ENCODE measurements at regions not wholly inside any gene's neighbourhood (a gene's known extent, or its start where the extent isn't known, plus 50 kb on each side); places are given as distances from the start of the nearest gene placed in this dataset.
"Not testable (repeated sequence)": the region's sequence is repeated elsewhere in the genome, so short reads cannot be mapped to it uniquely, and the experiment has no call there.

- Histone ChIP-seq H3K4me3 (ENCODE audit: low read length) (no peak overlapping the region), H3K9me3 (ENCODE audit: low read length) (peaks cover 6% of the 10 kb centered on the region), H3K36me3 (ENCODE audit: insufficient read depth, low read length) (no peaks in the 10 kb centered on the region), H3K79me2 (replicated peaks; ENCODE audit: insufficient read depth, low read length) (no peaks in the 10 kb centered on the region), H3K9me2 (ENCODE audit: insufficient read depth, low read length) (no peaks in the 10 kb centered on the region), H3K27ac (ENCODE audit: low read length) (no peak overlapping the region), H3K27me3 (ENCODE audit: insufficient read depth, low read depth, low read length) (peaks cover 19% of the 10 kb centered on the region), H3K9ac (ENCODE audit: low read length) (no peak overlapping the region), H3K4me2 (ENCODE audit: low read length) (no peak overlapping the region), H4K20me1 (ENCODE audit: insufficient read depth) (no peaks in the 10 kb centered on the region), H3F3A (ENCODE audit: insufficient read depth, low read length, poor library complexity, severe bottlenecking) (peaks cover 11% of the 10 kb centered on the region), H2AFZ (ENCODE audit: low read depth, low read length) (no peak overlapping the region)
- TF ChIP-seq TAF1 (IDR thresholded peaks at IDR 0.05; ENCODE audit: low read depth) (no peak), SMC3 (conservative IDR thresholded peaks at IDR 0.05; ENCODE audit: poor library complexity) (no peak), EP300 (conservative IDR thresholded peaks at IDR 0.05; ENCODE audit: poor library complexity, severe bottlenecking) (no peak), CTCF (IDR thresholded peaks at IDR 0.05; ENCODE audit: poor library complexity, severe bottlenecking) (no peak), EZH2 (IDR thresholded peaks at IDR 0.05; ENCODE audit: borderline replicate concordance, insufficient read depth, low read length, poor library complexity, severe bottlenecking) (no peak), POLR2AphosphoS5 (IDR thresholded peaks at IDR 0.05) (no peak), REST (IDR thresholded peaks at IDR 0.05; ENCODE audit: borderline replicate concordance) (no peak), MXI1 (conservative IDR thresholded peaks at IDR 0.05; ENCODE audit: poor library complexity, severe bottlenecking) (no peak)
These were observed 377.4 kb downstream of the RRAGC start for GRCh38 chr1:38481871-38482826.

- not testable (repeated sequence) for H3K4me2 ChIP-seq (ENCODE audit: low read length); H3K9me2 ChIP-seq (ENCODE audit: insufficient read depth, low read length); H3K4me3 ChIP-seq (ENCODE audit: low read length); H3K27ac ChIP-seq (ENCODE audit: low read length); H4K20me1 ChIP-seq (ENCODE audit: insufficient read depth); H3K9ac ChIP-seq (ENCODE audit: low read length); H3K9me3 ChIP-seq (ENCODE audit: low read length); H3K36me3 ChIP-seq (ENCODE audit: insufficient read depth, low read length); H2AFZ ChIP-seq (ENCODE audit: low read depth, low read length); H3K79me2 ChIP-seq (replicated peaks; ENCODE audit: insufficient read depth, low read length)
- H3F3A ChIP-seq (ENCODE audit: insufficient read depth, low read length, poor library complexity, severe bottlenecking): peaks cover 12% of the 10 kb centered on the region
- peaks cover 24% of the 10 kb centered on the region for H3K27me3 ChIP-seq (ENCODE audit: insufficient read depth, low read depth, low read length)
These were observed 379.9 kb downstream of the RRAGC start for GRCh38 chr1:38479662-38480061.

Measured in neural cell (in vitro differentiated cells).